GM19351 (cell line): ENCODE measurements at regions not wholly inside any gene's neighbourhood (a gene's known extent, or its start where the extent isn't known, plus 50 kb on each side); places are given as distances from the start of the nearest gene placed in this dataset.

Experiments
- ATAC-seq: cut with Tn5 transposase; IDR thresholded peaks from one replicate; pipeline ENCODE4 v1.9.1; 2021; ENCODE audit warnings: mild to moderate bottlenecking, moderate library complexity; ENCODE audit not compliant: unreplicated experiment

DNA sequence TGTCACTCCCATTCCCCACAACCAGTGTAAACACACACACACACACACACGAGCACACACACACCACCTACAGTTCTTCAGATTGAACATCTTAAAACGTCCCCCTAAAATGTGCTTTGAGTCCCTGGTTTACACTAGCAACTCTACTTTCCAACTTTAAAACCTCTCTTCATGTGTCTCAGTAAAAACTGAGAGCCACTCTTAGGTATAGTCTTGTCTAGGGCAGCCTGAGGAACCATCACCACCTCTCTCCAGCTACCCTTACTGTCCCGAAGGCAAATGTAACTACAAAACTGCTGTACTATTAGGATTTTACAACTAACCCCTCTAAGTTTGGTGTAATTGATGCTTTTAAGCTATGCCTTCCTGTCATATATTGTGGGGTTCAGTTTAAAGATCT is 1501.6 kb upstream of the MIR17HG start:
- no peak for ATAC-seq

DNA sequence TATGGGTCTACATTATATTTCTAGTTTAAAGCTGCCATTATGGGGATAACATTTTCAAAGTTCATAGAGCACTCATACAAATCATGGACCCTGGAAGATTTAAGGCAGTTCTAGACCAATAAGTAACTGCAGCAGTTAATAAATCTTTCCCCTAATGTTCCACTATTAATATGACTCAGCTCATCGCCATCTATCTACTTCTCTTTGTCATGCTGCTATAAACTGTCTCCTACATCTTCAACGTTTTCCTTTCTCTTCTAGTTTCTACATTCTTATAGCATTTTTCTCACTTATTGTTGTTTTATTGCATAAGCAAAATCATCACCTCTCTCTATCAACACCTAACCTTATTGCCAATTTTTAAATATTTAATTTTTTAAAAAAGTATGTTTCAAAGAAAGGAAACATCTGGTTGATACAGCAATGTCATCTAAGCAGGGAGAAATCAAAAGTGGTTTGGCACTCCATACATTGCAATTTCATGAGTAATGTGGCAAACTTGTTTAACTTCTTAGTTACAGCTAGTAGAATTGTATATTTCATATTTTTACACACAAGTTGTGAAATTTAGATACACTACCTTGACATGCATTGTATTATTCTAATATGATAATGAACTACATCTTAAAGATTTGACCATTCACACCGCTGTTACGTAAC is 1500.4 kb upstream of the MIR17HG start:
- ATAC-seq = no peak

DNA sequence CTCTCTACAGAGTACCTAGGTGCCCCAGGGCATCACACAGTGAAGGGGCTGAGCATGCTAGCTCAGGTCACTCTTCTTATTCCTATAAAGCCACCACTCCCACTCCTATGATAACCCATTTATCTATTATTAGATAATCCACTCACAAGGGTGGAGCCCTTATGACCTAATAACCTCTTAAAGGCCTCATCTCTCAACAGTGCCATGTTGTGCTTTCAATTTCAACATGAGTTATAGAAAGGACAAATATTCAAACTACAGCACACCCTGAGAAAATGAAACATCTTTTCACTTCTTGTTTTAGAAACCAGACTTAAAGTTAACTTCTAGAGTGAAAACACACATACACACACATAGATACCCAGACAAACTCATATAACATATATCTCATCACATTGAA is 1494.9 kb upstream of the MIR17HG start:
- no peak for ATAC-seq

DNA sequence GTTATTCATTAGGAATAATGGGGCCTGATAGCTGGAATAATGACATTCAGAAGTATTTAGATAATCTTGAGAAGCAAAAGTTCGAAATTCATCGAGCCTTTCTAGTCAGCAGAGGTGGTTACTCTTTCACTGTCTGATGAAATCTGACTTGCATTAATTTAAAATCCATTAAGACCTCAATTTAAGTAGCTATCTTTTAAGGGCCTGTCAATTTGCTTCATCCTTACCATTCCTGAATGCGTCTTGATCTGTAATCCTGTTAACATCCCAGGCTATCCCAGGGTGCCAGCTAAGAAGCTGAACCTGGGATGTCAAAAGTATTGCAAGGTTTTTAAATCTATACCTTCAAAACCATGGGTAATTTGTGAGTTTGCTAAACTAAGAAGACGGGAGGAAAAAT is 1491.0 kb upstream of the MIR17HG start:
- ATAC-seq = no peak

DNA sequence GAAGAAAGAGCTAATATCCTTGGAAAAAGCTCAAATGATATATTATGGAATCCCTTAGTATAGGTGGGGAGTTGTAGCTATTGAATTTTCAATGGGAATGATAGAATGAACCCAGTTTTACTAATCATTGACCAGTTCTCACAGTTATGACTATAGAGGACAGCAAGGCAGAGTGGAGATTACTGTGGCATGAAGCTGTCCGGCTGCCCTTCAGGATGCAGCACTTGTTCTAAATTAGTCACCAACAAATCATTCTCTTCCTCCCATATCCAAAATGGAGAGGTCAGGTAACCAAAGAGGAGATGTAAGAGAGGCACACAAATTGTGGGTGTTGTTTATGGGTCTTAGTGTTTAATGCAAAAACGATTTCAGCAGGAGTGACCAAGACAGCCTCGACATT is 1490.0 kb upstream of the MIR17HG start:
- no peak for ATAC-seq

DNA sequence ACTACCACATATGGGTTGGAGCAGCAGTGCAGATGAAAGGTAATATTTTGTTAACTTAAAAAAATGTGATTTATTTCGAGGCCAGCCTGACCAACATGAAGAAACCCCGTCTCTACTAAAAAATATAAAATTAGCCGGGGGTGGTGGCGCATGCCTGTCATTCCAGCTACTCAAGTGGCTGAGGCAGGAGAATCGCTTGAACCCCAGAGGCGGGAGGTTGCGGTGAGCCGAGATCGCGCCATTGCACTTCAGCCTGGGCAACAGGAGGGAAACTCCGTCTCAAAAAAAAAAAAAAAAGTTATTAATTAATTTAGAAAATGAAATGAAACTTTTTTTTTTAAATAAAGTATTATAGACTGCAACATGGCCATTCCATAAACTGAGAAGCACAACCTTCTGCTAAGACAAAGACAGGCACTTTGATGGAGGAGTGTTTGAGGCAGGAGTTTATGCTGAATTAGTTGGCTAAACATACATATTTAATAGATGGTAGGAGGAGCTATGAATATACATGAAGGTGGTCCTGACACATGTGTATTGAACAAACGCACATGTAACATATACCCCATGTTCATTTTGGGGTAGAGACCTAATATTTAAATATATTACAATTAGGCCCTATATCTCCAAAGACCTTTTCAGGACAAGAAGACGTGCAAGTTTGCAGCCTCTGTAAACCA is 1485.3 kb upstream of the MIR17HG start:
- ATAC-seq = no peak

DNA sequence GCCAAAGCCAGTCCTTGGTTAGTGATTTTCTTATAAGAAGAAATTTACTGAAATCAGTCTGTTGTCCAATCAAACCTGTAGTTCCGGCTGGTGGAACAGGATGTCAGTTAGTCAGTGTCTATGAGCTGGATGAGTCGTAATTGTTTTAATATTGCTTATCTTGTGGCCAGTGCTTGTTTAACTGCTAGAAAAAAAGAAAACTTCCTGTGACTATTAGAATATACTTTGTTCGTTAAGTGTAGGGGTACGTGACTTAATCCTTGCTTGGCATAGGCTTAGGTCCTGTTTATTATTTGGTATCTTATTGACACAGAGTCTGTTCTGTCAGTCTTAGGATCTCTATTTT is 1484.8 kb upstream of the MIR17HG start:
- no peak for ATAC-seq

DNA sequence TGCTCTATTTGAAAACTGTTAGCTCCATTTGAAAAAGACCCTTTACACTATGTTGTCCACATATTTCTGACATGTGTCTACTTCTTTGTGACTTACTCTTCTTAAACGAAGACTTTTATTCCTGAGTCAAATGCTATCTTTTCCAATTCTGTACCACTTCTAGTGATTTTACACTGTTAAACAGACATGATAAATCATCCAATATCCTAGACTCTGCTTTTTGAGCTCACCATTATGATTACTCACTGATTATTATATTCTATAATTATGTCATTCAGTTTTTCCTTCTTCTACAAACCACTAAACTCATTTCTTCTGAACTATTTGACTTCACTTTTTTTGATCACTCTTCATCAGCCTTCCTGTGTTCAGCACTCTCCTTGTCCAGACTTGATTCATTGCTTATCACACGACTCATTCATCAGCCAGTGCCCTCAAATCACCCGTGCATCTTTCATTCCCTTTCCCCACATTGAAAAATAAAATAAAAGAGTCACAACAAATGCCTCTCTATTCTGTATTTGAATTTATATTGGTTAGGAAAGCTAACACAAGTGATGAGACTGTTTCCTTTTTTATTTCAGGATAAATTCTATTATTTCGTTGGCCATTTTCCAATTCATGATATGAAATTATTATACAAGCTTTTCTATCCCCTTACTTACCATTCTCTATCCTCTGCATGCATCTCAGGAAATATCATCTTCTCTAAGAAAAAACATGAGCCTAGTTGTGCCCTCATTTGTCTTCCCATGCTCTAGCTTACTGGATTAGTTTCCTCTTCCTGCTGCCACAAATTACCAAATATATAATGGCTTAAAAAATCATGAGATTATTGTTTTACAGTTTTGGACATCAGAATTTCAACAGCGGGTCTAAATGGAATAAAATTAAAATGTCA is 1482.1 kb upstream of the MIR17HG start:
- no peak for ATAC-seq

DNA sequence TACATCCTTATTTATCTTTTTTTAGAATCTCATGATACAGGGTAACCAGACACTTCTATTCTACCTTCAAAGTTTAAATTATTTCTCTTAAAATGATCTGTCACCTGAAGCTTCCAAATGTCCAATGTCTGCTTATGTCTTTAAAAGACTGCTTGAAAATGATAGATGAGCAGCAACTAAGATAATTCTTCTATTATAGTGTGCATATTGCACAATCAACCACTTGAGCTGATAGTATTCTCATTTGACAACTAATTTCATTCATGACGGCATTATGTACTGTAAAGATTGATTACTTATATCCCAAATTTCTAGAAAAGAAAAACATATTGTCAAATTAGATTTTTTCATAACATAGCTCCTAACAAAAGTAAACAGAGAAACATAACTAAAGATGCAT is 1478.2 kb upstream of the MIR17HG start:
- ATAC-seq = no peak

DNA sequence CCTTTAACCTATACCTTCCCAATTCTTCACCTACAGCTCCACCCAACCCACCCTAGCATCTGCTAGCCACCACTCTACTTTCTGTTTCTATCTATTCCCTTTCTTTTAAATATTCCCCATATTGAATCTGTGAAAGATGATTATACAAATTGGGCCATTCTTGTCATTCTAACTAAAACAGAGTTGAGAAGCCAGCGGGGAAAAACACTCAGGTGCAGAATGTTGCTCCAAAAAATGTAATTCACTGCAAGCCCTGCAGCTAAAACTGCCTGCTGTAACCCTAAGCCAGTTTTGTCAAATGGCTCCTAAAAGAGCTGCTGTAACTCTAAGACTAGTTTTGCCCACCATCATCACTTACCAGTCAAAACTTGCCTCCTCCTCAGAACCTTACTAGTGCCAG is 1468.6 kb upstream of the MIR17HG start:
- no peak for ATAC-seq

DNA sequence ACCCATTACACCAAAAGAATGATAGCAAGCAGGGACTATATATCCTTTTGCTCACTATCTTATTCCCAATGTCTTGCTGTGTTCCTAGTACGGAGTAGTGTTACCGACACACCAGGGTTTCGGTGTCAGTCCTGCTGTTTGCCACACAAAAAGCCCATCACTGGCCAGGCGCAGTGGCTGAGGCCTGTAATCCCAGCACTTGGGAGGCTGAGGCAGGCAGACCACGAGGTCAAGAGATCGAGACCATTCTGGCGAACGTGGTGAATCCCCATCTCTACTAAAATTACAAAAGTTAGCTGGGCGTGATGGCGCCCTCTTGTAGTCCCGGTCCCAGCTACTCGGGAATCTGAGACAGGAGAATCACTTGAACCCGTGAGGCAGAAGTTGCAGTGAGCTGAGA is 1467.3 kb upstream of the MIR17HG start:
- ATAC-seq = no peak

DNA sequence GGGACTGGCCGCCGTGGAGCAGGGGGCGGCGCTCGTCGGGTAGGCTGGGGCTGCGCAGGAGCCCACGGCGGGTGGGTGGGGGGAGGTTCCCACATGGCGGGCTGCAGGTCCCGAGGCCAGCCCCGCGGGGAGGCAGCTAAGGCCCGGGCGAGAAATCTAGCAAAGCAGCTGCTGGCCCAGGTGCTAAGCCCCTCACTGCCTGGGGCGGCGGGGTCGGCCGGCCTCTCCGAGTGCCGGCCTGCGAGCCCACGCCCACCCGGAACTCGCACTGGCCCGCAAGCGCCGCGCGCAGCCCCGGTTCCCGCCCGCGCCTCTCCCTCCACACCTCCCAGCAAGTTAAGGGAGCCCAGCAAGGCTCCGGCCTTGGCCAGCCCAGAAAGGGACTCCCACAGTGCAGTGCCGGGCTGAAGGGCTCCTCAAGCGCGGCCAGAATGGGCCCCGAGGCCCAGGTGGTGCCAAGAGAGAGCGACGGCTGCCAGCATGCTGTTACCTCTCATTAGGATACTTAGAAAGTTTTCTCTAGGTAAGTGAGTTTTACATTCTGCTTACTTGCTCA is 1463.5 kb upstream of the MIR17HG start:
- no peak for ATAC-seq

DNA sequence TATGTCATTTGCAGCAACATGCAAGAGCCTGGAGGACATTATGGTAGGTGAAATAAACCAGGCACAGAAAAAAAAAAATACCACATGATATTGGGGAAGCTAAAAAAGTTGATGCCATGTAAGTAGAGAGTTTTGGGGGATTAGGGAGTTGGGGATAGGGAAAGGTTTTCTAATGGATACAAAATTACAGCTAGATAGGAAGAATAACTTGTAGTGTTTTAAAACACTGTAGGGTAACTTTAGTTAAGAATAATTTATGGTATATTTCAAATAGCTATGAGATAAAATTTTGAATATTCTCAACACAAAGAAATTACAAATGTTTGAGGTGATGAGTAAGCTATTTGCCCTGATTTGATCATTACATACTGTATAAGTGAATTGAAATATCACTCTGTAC is 1456.7 kb upstream of the MIR17HG start:
- ATAC-seq = no peak

DNA sequence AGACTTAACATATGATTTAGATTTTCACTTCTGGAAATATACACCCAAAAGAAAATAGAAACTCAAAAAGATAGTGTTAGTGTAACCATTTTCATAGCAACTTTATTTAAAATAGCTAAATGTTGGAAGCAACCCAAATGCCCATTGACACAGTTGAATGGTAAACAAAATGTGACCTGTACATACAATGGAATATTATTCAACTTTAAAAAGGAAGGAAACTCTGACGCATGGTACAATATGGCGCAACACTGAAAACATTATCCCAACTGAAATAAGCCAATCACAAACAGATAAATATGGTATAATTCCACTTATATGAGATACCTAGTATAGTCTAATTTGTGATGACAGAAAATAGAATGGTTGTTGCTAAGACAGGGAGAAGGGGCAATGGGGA is 1456.1 kb upstream of the MIR17HG start:
- ATAC-seq = no peak

DNA sequence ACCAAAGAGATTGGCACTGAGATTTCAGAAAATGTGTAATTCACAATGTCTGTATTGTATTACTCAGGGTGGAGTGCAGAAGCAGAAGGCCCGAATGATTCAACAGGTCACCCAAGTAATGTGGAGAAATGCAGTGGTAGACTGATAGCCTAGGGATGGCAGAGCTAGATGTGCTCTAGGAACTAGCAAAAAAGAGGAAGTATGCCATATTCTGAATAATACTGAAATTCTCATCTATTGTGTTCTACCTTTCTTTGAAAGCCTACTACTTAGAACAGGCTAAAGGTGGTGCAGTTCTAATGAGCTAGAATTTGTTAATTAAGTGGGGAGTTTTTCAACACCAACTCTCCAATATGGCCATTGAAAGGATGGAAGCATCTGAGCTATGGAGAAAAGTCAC is 1449.8 kb upstream of the MIR17HG start:
- peak; percentile 87 for ATAC-seq

DNA sequence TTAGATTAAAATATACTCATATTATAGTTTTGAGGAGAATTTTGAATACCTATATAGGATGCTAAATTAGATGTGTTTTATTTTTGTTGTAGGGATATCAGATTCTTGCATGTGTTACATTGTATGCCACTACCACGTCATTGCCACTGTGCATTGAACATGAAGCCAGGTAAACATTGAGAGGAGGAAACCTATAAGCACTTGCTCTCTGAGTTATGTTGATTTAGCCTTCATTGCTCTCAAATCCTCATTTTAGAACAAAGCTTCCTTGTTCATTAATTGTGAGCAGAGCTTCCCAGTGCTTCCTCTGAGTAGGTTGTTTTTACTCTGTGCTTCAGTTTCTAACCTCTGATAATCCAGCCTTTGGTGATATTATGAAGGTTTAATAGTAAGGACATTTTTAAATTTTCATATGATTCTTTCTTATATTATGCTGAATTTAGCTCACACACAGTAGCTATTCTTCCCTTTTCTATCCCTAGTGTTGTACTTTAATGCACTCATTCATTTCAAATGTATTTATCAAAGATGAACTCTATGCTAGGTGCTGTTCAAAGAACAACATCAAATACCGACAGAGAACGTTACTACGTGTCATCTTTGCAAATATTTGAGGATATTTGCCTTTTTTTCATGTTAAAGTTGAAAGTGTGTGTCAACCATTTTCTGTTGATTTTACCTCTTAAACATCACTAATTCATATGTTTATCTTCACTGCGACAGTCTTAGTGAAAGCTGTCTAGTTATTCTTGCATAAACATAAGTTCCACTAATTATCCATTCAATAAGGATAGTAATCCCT is 1448.0 kb upstream of the MIR17HG start:
- no peak for ATAC-seq

DNA sequence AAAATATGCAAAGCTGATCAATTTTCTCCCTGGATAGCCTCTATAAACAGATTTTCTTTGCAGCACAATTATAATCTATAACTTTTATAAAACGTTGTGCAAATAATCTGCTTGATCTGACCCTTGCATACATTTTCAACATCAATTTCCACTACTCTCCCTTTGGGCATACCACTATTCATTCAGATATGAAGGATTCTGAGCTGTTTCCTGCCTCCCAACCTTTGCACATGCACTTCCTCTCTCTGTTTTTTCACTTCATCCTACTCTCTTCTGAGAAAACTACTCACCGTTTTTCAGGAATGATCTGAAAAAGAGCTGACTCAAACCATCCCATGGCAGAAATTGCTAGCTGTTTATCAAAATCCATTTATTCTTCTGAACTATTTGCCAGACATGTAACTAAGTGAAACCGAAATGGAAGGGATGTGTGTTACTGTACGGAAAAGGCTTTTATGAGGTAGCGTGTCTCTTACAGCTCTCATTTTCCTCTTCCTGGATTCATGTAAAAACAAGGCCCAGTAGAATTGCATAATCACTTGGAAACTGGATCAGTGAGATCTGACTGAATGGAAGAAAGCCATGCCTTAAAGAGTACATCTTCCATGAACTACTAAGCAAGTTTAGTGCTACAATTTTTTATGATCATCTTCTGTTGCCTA is 1447.3 kb upstream of the MIR17HG start:
- no peak for ATAC-seq

DNA sequence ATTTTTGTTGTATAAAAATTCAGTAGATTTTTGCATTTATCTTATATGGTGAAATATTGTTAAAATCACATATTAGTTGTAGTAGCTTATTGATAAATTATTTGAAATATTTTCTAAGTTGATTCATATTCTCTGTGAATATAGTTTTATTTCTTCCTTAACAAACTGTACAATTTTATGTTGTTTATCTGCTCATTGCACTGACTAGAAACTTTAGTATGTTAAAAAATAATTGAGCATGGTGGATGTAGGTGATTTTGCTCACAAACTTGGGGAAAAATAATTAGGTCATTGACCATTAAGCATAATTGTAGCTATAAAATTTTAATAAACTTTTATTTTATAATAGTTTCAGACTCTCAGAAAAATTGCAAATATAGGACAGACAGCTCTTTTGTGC is 1445.3 kb upstream of the MIR17HG start:
- no peak for ATAC-seq

DNA sequence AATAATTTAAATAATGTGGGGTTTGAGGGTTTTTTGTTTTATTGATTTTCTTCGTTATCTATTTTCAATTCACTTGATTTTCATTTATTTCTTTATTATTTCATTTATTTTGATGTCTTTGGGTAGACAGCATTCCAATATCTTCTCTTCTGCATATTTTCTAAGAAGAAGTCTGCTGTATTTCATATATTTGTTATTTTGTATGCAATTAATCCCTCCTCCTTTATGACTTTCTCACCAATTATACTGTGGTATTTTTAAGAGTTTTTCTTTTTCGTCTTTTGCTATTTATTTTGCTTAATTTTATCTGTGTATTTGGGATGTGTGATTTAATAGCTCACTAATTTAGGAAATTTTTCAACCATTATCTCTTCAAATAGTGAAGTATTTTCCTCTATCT is 1444.4 kb upstream of the MIR17HG start:
- ATAC-seq = no peak

DNA sequence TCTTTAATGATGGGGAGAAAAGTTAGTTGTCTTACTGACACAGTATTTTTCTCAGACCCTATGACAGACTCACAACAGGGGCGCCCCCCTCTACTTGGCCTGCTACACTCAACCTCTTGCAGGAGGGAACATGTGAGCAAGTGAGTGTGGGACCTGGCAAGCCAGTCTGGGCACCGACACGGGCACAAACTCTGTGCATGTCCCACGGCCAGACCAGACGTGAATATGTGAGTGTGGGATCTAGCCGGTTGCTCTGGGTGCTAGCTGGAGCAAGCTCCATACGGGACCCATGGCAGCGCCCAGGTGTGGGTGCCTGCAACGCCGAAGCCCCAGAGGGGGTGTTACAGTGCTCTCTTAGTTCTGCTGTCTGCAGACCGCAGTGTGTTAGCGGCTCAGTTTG is 1437.3 kb upstream of the MIR17HG start:
- ATAC-seq = no peak
